ENCODE measurements at regions not wholly inside any gene's neighbourhood (a gene's known extent, or its start where the extent isn't known, plus 50 kb on each side); places are given as distances from the start of the nearest gene placed in this dataset.
"Not testable (repeated sequence)": the region's sequence is repeated elsewhere in the genome, so short reads cannot be mapped to it uniquely, and the experiment has no call there.

DNA sequence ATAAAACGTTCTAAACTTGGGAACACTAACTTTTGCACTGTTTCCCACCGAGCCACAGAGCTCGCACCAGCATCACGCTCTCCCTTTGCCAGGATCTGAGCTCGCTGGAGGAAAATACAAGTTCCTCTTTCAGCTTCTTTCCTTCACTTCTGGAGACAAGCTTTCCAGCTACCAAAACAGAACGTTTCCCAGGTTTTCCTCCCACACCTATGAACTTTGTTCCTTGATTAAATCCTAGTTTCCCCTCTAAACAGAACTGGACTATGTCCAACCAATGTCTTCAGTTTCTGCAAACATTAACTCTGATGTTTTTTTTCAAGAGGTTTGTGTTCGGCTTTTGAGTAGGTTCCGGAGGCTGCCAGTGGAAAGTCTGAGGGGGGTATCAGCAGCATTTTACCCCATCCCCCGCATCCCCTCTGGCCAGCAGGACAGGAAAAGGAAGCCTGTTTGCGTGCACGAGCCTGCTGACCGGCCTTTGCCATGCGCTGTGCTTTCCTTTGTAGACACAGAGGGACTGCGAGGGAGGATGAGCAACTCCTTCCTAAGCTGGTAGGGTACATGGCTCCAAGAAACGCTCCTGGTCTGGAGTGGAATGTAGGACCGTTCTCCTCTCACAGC, 135.5 kb downstream of the LY86 start:
- no peak for DNase-seq (ENCODE audit: low read depth, low spot score)
- peak overlapping the region; percentile 26 for H3K27ac ChIP-seq

DNA sequence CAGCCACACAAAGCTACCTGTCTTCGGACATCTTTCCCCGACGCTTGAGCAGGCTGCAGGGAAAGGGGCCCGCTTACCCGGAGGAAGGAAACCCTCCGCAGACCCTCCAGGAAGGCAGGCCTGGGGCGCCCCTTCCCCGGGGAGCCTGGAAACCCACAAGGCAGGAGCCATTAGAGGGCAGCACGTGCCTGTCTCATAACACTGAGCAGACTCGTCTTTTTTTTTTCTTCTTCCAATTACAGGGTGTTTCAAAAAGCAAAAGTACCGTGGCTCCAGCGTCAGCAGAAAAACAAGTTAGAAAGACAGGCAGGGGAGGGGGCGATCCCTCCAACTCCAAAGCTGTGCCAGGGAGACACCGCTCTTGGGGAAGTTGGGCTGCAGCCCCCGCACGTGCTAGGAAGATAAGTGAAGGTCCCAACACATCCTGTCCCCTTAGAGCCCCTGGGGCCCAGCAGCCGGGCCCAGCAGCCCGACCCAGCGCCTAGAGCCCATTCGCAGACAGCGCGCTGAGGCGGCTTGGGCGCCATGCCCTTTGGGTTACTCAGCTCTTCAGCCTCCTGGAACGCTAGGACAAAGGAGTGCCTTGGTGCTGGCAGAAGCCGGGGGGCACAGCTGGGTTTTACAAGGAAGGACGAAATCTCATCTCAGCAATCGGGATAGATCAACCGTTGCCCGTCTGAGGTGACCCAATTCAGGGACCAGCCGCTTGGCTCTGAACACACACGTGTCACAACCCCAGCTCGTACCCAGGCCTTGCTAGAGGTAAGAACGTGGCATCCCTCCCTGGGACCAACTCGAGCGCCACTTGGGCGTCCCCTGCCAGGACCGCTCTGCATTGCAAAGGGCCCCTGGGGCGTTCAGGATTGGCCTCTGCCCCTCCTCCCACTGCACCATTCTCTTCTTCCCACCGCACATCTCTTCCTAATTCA, 136.3 kb downstream of the LY86 start:
- no peak for DNase-seq (ENCODE audit: low read depth, low spot score)
- H3K27ac ChIP-seq, result peak overlapping the region; percentile 26

DNA sequence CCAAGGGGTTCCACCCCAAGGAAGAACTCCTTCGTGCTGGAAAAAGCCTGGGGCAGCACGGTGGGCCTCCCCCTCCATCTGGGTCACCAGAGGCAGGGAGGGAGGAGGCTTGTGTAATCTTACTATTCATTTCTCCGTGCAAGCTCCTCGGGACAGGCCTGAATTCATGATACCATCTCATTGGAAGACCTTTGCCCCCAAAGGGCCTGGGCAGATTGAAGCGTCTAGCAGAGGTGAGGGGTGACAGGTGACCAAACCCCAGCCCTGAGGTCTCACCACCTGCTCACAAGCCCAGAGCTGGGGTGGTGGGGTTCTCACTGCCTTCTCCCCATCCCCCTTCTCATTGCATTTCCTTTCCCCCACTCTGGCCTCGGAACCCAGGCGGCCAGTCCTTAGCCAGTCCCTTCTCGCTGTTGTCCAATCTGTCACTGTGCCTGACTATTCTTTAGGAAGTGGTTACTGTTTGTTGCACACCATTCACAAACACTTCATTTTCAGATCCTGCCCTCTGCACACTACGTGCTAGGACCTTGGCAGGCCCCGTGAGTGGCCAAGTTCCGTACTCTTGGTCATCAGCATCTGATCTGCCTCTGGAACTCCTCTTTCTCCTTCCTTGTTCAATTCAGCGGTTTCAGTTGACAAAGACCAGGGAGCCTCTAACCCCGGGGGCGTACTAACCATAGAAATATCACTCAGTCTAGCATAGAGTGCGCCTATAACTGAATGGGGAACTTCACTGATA, 137.1 kb downstream of the LY86 start:
- DNase-seq (ENCODE audit: low read depth, low spot score), result no peak
- H3K27ac ChIP-seq, result no peak overlapping the region

DNA sequence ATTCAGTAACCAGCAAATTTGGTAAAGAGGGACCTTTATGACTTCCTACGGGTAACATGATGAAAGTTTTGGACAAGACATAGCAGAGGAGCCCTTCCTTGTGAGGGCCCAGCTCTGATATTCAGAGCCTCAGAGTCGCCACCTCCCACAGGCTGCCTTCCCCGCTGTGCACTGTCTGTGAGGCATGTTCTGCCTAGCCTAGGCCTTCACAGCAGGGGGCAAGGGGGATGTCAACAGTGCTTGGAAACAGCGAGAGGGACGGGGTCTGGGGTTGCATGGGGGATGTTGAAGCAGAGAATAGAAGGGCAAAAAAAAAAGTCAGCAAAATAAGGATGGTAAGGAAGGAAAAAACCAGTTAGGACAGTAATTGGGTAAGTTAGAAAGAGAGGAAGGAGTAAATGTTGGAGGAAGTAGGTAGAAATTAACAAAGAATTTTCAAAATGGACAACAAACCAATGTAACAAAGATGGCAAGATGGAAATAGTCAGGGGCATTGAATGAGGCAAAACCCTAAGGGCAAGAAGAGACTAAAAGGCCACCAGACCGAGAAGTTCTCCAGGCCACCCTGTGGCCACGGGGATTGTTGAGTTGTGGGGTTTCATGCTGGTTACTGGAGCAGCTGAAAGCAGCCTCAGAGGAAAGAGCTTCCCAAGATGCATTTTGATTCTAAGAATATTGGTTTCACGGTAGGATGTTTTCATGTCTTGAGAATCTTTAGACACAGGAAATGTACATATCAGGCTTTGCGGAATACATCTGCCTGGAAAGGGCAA, 139.8 kb downstream of the LY86 start:
- DNase-seq (ENCODE audit: low read depth, low spot score), result no peak
- no peak overlapping the region for H3K27ac ChIP-seq

DNA sequence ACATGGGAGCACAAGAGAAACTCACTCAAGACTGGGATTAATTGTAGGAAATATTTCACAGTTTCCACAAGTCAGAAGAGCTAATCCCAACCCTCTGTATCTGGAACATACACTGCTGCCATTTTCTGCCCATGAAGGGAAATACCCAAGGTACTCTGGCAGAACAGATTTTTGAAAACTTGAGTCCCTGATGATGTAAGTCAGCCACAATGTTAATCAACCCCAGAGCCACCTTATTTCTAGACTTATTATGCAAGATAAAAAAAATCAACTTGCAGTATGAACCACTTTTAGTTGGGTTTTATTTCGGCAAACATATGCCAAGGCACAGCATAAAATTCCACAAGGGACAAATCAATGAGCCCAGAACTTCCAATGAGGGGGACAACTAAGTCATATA, 141.5 kb downstream of the LY86 start:
- no peak for DNase-seq (ENCODE audit: low read depth, low spot score)
- H3K27ac ChIP-seq, result no peak overlapping the region

DNA sequence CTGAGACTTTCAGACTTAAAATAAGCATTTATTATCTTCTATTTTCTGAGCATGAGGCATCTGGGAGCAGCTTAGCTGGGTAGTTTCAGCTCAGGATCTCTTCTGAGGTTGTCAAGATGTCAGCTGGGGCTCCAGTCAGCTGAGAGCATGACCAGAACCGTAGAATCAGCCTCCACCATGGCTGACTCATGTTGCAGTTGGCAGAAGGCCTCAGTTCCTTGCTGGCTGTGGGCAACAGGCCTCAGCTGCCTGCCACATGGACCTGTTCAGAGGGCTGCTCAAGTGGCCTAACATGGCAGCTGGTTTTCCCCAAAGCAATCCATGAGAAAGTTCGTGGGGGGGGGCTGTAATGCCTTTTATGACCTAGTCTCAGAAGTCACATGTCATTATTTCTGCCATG, 142.3 kb downstream of the LY86 start:
- peak; percentile 74 for DNase-seq (ENCODE audit: low read depth, low spot score)
- no peak overlapping the region for H3K27ac ChIP-seq

DNA sequence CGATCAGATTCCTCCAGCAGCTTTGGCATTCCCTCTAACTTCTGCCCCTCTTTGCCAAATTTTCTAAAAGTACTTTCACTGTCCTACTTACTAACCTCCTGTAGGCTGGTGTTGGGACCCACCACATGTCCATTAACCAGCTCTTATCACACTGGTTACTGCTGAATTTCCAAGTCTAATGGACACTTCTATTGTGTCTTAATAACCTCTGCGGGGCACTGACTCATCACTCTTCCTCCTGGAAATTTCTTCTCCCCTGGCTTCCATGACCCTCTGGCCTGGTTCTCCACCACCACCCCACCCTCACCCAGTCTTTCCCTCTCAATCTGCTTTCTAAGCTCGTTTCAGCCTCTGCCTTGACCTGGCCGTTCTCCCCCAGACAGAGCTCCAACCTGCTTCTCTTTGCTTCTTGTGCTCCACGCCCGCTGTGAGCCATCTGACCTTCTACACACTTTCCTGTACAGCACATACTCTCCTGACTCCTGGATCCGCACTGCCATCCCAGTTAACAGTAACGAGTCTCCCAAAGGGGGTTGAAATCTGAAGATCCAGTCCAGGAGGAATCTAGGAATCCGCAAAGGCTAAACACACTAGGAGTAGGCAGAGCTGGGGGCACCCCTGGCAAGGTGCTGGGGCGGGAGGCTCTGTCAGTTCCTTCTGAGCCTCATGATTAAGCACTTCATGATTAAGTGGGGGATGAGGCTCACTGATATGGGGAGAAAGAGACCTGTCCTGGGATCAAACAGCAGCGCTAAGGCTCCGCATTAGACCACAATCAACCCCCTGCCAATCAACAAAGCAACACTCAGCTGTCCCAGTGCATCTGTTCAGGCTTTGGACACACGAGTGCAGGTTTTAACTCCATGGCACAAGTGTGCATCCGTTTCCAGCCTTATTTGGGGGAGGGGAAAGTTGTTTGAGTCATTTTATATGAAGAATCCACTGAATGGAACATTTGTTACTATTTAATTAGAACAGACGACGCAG, 146.3 kb downstream of the LY86 start:
- DNase-seq (ENCODE audit: low read depth, low spot score), result no peak
- no peak overlapping the region for H3K27ac ChIP-seq

DNA sequence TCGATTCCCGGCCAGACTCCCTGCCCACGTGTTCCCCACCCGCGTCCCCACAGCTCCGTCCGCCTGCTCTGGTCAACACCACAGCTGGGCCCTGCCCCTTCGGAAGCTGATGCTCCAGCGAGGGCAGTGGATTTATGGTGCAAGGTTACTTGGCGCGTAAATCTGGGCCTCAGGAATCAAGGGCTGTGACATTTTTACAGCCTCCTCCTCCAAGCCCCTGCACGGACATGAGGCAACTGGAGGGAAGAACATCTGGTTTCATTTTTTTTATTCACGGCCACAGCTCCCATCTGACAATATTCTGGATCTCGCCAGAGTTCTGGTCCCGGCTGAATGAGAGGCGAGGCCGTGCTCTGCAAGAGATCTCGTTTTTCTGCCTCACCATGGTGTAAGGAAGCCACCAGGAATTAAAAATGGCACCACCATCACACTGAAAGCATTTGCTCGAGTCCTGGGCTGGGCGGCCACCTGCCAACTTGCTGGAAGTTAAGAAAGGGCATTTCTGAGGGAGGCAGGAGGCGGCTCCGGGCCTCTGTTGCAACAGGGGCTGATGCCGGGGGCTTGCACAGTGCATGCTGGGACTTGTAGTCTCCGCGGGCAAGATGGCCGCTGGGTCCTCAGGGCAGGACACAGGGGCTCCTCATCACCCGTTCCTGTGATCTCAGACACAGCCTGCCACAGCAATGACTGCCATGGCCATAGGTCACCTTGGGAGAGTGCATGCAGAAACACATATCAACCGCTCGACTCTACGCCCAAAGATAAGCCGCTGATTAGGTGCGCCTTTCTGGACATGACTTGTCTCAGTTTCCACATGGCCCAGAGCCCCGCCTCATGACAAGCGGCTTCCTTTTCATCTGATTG, 148.5 kb downstream of the LY86 start:
- no peak for DNase-seq (ENCODE audit: low read depth, low spot score)
- no peak overlapping the region for H3K27ac ChIP-seq

DNA sequence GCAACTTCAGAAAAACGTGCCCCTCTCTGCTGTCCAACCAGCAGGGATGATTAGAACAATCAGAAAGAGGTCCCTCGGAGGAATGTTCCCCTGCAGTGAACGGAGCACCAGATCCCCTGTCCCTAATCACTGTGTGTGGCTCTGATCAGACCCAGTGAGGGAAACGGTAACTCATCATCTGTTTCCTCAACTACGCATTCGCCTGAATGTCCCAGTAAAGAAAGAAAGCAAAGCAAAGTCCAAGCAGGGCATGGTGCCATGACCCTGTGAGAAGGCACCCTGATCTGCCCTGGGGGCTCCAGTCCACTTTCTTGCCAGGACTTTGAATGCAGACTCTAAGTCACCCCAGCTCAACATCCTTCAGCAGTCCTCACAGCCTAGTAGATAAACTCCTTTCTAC, 149.2 kb downstream of the LY86 start:
- no peak overlapping the region for H3K27ac ChIP-seq
- no peak for DNase-seq (ENCODE audit: low read depth, low spot score)

DNA sequence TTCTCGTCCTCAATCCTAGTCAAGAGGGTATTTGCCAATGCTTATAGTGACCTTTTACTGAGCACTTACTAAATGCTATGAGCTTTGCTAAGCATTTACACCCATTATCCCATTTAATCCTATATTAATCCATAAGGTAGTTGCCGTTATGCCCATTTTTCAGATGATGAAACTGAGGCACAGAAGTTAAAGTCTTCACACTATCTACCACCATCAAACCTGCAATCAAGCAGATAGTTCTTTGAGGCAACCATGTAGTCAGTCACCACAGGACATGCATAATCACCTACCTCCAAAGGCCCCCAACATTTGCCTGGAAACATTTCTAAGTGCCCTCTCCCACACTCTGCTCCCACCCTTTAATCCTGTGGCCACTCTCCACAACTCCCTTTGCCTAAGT, 149.6 kb downstream of the LY86 start:
- no peak overlapping the region for H3K27ac ChIP-seq

DNA sequence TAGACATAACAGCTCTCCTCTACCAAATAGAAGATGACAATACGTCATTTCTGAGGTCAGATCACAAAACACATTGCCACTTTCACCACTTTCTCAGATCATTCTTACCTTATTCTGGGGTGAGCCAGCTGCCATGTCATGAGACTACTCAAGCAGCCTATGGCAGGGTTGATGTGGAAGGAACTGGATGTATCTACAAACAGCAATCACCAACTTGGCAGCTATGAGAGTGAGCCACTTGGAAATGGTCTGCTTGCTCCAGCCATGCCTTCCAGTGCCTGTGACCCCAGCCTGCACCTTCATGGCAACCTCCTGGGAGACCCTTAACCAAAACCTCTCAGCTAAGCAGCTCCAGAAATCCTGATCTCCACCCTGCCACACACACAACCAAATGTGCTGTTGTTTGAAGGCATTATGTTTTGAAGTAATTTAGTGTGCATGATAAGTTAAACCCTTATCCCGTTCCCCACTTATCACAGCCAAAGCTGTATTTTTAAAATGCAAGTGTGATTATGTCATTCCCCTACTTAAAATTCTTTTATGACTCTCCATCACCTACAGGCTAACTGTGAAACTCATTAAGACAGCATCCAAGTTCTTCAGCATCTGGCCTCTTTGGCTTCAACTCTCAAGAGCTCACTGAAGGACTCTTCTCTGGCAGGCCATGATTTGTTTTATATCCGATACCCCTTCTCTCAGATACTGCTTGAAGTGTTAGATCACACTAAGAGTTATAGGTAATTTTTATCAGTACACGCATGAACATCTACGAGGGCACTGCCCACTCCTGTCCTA, 150.6 kb downstream of the LY86 start:
- H3K27ac ChIP-seq, result no peak overlapping the region
- DNase-seq (ENCODE audit: low read depth, low spot score), result no peak

More for the DNA sequence above, 149.6 kb downstream of the LY86 start:
- DNase-seq (ENCODE audit: low read depth, low spot score), result no peak

DNA sequence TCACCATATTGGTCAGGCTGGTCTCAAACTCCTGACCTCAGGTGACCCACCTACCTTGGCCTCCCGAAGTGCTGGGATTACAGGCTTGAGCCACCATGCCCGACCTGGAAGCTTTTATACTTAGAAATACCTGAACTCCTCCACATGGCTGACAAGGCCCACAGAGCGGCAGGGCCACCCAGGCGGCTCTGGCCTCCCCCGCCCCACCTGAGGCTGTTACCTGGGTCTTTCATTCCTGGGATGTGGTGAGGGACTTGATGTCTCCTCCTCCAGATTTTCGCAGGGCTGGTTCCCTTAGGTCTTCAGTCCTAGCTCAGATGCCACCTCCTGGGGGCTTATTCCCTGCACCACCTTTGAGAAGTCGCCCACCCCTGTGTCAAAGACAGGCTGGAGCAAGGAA, 152.1 kb downstream of the LY86 start:
- H3K27ac ChIP-seq, result no peak overlapping the region
- DNase-seq (ENCODE audit: low read depth, low spot score), result no peak

DNA sequence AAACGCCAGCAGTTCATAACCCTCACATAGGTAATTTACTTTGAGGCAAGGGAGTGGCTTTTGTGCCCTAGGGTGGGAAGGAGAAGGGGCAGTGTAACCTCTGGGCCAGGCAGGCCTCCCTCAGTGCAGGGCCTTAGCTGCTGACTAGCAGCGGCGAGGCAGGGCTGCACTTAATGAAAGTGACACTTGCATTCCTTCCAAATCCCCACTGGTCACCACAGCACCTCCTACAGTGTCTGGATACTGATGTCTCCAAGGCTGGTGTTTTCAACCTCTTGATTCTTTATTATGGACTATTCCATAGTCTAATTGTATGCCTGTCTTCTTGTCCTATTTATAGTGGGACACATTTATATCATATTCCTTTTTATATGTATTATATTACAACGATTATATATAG, 152.7 kb downstream of the LY86 start:
- DNase-seq (ENCODE audit: low read depth, low spot score), result no peak
- no peak overlapping the region for H3K27ac ChIP-seq

DNA sequence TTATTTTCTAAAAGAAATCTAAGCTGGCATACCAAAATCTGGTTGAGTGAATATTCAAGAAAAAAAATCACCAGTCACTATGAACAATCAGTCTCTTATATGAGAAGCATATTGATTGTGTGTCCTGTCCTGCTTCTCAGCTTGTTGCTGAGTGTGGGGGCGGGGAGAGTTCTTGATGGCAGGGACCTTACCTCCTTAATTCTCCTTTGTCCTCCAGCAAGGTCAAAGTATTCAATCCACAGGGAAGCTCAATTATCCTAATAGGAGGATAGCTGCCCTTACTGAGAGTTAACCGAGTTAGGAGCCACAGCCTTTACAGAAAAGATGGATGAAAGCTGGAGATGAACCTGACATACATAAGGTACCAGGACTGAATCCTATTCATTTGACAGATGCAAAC, 154.0 kb downstream of the LY86 start:
- no peak for DNase-seq (ENCODE audit: low read depth, low spot score)
- no peak overlapping the region for H3K27ac ChIP-seq

DNA sequence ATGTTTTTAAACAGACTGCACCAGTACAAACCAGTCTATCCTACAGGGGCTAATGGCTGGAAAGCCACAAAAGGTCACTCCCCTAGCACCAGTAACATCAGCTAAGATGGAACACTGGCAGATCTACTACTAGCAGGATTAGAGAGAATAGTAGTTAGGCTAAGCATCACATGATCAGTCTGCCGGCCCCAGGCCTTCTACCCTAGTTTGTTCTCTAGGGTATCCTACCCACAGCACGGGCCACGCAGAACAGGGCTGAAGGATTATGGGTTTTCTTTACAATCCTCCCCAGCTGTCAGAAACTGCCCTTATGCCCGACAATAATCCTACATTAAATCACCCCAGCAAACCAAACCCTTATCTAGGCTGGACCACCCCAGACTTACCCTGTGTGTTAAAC, 156.0 kb downstream of the LY86 start:
- H3K27ac ChIP-seq, result no peak overlapping the region
- no peak for DNase-seq (ENCODE audit: low read depth, low spot score)

DNA sequence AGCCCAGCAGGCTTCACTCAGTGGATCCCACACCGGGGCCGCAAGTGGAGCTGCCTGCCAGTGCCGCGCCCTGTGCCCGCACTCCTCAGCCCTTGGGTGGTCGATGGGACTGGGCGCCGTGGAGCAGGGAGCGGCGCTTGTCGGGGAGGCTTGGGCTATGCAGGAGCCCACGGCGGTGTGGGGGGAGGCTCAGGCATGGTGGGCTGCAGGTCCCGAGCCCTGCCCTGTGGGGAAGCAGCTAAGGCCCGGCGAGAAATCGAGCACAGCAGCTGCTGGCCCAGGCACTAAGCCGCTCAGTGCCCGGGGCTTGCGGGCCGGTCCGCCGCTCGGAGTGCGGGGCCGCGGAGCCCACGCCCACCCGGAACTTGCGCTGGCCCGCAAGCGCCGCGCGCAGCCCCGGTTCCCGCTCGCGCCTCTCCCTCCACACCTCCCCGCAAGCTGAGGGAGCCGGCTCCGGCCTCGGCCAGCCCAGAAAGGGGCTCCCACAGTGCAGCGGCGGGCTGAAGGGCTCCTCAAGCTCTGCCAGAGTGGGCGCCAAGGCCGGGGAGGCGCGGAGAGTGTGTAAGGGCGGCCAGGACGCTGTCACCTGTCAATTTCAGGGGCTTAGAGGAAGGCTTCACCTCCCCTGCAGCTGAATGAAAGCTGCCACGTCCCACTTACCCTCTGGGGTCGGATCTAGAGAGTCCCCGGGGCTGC, 157.3 kb downstream of the LY86 start:
- not testable (repeated sequence) for DNase-seq (ENCODE audit: low read depth, low spot score); H3K27ac ChIP-seq

Measured in epithelial cell of prostate (primary cell).